Tibial nerve (tissue), 4 donors: ENCODE measurements at regions not wholly inside any gene's neighbourhood (a gene's known extent, or its start where the extent isn't known, plus 50 kb on each side); places are given as distances from the start of the nearest gene placed in this dataset.

Experiments
- CTCF ChIP-seq, 5 experiments: fragments of 200-600 bp in 3 of 5; fragments of 450-650 bp in 2 of 5; sonication (generic) in 3 of 5; IDR thresholded peaks; one replicate each; pipeline ENCODE4 v1.5.1; 2016 to 2019; ENCODE audit warnings: antibody characterized with exemption in 5 of 5, mild to moderate bottlenecking in 3 of 5, moderate library complexity in 2 of 5
- EP300 ChIP-seq, 2 donors: sonication (generic); formaldehyde crosslinking; IDR thresholded peaks; one replicate each; pipeline ENCODE4 v1.6.1; 2017; ENCODE audit warnings: antibody characterized with exemption in 2 of 2, mild to moderate bottlenecking in 1 of 2
- POLR2A ChIP-seq, 2 donors: fragments of 450-650 bp; IDR thresholded peaks; one replicate each; pipeline ENCODE4 v1.6.1; 2017; ENCODE audit warnings: antibody characterized with exemption in 2 of 2, mild to moderate bottlenecking in 2 of 2, moderate library complexity in 2 of 2

DNA sequence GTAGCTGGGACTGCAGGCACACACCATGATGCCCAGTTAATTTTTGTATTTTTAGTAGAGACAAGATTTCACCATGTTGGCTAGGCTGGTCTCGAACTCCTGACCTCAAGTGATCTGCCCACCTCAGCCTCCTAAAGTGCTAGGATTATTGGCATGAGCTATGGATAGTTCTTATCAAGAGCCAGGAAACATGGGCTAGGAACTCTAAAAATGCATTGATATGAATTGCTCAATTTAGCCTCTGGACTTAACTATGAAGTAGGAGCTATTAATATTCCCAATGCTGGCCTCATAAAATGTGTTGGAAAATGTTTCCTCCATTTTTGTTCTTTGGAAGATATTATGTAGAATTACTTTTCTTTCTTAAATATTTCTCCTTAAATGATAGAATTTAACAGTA is 82.8 kb upstream of the PEX5L start:
- TF ChIP-seq CTCF (IDR thresholded peaks at IDR 0.05) = no peak
- no peak for TF ChIP-seq EP300 (IDR thresholded peaks at IDR 0.05)
- no peak for TF ChIP-seq POLR2A (IDR thresholded peaks at IDR 0.05)
